ENCODE measurements at regions not wholly inside any gene's neighbourhood (a gene's known extent, or its start where the extent isn't known, plus 50 kb on each side); places are given as distances from the start of the nearest gene placed in this dataset.

DNA sequence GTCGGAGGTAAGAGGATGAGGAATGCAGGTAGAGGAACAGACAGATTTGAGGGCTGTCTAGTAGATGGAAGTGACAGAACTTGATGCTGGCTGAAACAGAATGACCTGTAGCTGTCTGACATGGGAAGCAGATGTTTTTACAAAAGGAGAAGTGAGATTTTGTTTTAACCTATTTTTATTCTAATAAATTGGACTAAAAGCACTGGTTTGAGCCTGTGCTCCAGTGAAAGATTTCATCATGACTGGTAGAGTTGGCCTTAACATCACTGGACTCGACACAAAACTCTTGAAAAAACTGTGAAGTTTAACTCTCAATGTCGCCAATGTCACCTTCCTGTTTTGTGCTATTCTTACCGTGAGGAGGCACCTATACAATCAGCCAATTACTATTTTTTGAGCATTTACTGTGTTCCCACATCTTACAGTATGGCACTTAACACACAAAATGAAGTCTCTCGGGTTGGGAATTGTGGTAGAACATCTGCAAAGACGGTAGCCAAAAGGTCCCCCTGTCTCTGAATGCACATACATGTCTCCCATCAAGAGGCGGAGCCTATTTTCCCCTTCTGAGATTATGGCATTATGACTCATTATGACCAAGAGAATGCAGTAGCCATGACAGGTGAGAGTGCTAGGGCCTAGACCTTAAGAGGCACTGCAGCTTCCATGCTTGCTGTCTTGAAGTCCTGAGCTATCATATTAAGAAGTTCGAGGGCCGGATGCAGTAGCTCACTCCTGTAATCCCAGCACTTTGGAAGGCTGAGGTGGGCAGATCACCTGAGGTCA is 93.2 kb downstream of the FOXF2 start:
- DNase-seq (ENCODE audit: low spot score) = no peak

DNA sequence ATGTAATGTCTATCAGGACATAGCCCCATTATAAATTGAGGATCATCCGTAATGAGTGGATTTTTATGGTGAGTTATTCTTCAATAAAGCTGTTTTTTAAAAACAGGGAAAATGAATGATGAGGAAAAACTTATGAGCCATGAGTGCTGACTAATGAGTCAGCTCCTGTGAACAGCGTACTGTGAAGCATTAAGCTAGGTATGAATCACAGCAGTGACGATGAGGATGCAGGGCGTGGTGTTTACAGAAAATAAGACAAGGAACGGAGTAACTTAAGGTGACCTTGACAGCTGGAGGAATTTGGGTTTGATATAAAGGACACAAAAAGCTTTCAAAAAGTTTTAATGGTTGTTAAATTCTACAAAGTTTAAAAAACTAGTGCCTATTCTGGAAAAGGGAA is 96.3 kb downstream of the FOXF2 start:
- DNase-seq (ENCODE audit: low spot score) = peak; percentile 91

DNA sequence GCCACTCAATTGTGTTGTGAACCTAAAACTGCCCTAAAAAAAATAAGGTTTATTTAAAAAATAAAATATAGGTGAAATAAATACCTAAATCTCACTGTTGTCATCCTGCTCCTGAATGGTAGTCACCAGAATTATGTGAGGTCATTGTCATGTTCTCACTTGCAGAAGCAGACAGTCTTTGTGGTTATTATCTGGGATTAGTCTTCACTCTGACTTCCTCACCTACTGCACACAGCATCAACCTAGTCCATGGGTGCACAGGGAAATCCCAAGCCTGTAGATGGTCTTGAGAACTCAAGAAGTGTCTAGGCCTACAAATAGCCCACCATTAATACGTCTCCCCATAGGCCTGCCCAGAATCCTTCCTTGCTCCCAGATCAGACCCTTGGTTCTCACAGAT is 97.0 kb downstream of the FOXF2 start:
- no peak for DNase-seq (ENCODE audit: low spot score)

DNA sequence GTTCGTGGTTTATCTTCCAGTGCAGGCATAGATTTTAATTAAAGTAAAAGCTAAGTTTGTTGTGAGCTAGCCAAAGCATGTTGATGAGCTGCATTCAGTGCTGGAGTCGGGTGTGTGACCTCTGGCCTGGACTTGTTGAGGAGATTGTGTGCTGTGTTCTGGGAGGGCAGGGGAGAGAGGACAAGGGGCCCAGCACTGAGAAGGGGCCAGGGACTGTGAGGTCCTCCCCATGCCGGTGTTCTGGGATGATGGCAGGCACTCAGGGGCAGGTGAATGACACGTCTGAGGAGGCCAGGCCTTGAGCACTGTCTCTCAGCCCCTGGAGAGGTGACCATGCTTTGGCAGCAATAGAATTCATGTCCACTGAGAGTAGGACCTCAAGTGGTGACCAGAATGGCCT is 97.9 kb downstream of the FOXF2 start:
- DNase-seq (ENCODE audit: low spot score) = no peak

DNA sequence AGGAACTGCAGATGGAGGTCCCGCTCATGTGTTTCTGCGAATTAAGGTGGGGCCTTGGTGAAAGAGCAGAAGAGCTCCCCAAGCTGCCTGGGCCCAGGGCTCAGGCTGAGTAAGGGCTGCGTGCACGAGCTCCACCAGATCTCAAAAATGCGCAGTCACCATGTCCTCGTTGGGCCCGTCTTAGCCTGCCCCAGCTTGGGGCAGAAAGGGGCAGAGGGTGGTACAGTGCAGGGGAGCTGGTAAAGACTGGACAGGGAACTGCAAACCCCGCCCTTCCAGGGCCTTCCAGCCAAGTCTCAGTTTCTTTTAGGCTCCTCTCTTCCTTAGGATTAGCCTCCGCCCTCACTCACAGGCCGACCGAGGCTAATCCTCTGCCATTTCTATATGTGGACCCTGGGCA is 101.6 kb downstream of the FOXF2 start:
- DNase-seq (ENCODE audit: low spot score) = no peak

DNA sequence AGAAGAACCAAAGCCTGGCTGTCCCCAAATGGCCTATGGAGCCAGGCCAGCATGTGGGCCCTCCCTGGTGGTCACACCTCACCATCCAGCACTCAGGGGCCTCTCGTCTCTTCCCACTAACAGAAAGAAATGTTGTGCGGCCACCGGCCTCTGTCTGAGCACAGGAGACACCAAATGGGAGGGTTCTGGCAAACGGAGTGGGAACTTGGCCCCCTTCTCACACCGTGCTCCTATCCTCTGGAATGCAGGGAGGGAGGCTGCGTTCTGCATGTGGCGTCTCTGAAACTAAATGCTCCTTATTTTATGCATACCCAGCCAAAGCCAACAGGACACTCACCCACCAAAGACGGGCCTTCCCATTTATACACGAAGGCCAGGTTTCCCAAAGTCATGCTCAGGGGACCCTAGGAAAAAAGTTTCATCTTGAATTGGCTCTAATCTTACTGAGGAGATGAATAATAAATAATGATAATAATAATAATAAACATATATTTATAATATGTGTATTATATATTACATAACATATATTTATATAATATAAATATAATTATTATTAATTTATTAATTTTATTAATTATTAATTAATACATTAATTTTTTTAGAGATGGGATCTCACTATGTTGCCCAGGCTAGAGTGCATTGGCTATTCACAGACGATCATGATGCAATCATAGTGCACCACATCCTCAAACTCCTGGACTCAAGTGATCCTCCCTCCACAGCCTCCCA is 102.4 kb downstream of the FOXF2 start:
- DNase-seq (ENCODE audit: low spot score) = no peak

DNA sequence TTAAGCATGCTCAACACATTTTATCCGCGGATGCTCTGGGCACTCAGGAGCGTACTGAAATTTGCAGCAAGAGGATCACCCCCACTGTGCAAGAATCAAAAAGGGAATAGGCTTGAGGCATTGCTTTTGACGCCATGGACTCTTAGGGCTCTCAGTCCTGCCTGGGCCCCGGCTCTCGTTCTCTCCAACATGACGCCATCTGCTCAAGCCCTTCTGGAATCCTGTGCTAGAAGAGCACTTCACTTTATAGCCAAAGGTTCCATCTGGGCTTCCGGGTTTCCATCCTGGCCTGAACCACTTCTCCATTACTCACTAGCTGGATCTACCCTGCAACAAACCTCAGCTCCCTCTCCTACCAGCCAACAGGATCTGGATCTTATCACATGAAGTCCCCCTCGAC is 105.3 kb downstream of the FOXF2 start:
- no peak for DNase-seq (ENCODE audit: low spot score)

DNA sequence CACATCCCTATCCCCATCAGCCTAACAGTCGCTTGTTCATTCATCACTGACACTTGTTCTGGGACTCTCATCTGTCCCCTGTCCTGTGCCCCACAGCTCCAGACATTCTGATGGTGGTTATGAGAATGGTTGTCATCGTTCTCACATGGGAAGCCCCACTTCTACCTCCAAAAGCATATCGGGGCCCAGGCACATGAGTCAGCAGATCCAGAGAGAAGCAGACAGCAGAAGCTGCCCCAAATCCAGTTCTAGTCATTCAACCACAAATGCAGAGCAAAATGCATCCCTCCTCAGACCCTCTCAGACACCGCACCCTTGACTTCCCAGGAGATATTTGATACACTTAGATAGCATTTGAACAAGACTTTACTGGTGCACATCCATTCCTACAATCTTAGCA is 106.0 kb downstream of the FOXF2 start:
- DNase-seq (ENCODE audit: low spot score) = no peak

DNA sequence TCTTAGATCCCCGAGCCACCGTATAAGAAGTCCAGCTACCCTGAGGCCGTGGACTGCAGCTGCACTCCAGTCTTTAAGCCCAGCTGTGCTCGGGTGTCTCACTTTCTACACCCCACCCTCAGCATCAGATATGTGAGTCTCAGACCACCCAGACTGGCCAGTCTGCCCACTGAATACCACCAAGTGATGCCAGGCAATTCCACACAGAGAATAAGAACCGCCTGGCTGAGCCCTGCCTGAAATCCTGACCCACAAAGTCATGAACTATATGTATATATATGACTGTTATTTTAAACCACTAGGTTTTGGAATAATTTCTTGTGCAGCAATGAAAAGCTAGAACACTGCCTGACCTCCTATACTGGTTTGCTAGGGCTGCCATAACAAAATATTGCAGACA is 106.7 kb downstream of the FOXF2 start:
- no peak for DNase-seq (ENCODE audit: low spot score)

DNA sequence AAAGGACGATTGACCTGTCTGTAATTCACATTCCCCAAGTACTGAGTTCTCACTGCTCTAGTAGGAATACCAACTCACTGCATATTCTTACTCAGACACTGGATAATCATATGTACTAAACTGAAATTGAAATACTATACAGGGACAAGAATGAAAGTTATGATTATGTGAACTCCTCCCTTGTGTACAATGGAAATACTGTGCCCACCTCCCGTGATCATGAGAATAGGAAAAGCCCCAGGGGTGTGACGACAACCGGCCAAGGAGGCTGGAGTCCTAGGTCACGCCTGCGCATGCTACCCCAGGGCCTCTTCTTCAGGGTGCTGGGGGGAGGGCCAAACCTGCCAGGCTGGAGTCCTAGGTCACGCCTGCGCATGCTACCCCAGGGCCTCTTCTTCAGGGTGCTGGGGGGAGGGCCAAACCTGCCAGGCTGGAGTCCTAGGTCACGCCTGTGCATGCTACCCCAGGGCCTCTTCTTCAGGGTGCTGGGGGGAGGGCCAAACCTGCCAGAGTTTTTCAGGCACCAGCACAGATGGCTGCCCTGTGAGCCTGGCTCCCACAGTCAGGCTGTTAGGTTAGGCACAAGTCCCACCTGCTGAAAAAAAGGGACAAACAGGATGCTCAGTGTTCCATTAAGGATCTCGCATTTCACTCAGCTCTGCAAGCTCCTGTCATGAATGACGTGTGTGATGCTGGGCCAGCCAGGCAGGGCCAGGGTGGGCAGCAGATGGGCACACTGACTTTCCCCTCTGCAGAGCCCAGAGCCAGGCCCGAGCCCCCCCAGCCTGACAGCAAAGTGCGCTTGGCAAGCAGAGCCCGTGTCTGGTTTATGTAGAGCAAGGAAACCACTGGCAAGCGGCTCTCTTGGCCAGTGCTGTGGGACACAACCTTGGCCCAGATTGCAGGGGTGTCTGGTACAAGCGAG is 107.7 kb downstream of the FOXF2 start:
- no peak for DNase-seq (ENCODE audit: low spot score)

DNA sequence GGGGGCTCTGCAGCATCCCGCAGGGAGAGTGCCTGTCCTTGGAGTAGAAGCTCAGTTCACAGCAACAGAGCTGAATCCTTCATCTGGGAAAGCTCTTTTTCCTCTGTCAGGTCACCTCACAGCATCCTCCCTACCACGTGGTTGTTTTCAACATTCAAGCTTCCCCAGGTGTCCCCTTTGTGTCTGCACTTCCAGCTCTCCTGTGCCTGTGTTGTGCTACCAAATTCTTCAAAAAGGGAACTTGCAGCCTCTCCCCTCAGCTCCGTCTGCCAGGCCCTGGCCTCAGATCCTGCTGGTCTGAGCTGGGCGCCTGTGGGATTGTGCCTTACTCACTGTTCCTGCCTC is 108.4 kb downstream of the FOXF2 start:
- DNase-seq (ENCODE audit: low spot score) = no peak

DNA sequence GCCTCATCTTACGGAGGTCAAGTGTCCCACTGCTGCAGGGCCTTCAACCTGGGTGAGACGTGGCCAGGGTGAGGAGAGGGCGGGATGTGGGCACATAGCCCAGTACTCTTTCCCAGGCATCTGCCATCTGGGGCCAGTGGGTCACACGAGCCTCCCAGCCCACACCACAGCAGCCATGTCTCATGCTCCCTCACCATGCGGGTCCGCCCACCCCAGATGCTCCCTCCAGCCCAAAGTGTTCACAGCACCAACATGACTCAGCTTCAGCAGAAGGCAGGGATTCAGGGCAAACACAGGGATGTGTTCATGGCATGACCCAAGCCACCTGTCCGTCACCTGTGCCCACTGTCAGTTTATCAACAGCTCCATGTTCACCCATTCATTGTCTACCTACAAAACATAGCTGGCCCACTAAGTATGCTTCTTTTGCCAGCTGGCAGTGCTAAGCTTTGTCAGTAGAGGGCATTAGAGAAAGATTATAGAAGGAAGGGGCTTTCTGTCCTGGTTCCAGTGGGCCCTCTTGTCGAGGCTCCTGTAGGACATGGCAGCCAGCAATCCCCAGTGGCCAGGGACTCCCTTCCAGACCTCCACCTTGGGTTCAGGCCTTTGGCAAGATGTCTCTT is 109.2 kb downstream of the FOXF2 start:
- DNase-seq (ENCODE audit: low spot score) = peak; percentile 25

DNA sequence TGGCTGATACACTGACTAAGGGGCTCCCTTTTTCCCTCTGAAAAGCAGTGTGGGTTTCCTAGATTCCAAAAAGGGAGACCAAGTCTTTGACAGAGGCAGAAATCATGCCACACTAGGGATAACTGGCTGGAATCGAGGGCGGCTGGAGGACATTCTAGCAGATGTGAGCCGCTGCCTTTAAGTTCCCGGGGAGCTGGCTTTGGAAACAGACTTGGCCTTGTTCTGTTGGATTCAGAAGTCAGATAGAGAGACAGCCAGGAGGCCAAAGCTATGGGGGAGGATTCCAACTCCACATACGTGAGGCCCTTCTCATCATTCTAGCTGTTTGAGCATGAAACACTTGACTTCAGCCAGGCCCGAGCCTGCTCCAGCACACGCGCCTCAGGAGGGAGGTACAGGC is 109.9 kb upstream of the FOXC1 start:
- DNase-seq (ENCODE audit: low spot score) = no peak

DNA sequence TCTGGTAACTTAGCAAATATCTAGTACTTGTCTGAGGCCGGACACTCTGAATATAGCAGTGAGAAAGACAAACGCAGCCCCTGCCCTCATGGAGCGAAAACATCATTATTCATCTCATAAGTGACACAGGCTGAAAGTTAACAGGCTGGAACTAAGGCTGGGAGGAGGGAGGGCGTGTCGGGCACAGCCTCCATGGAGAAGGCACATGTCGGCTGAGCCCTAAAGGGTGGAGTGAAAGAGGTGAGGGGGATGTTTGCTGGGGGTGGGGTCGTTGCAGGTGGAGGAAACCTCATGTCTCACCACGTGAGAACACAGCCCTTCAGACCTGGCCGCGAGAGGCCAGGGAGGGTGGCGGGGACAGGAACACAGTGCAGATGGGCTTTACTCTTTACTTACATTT is 108.8 kb upstream of the FOXC1 start:
- DNase-seq (ENCODE audit: low spot score) = no peak

DNA sequence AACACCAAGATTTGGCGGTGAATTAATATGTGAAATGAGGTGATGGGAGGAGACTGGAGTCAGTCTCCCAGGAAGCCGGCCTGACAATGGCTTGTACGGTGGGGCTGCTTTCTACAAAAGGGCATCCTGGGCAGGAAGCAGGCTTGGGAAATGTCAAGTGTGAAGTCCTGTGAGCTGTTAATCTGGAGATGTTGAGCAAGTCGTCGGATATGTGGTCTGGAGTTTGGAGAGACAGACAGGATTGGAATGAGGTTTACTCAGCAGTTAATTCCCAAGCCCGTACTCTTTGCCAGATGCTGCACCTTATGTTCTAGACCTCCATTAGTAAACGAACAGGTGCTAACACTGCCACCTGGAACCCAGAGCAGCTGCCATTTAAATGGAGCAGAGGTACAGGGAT is 107.7 kb upstream of the FOXC1 start:
- DNase-seq (ENCODE audit: low spot score) = peak; percentile 58

DNA sequence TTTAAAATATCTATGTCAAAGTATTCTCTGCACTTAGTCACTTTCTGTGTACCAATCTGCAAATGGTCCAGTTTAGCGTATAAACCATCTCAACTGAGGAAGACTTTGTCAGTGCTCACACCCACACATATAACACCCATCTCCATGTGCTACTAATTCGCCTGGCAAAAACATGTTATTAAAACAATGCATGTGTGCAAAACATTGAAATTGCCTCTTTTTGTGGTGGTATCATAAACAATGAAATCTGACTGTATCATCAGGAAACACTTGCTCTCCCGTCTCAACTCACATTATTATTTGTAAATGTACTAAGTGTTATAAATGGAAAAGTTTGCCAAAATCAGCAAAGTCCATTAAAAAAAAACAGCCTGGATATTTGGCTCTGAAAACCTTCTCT is 105.9 kb upstream of the FOXC1 start:
- no peak for DNase-seq (ENCODE audit: low spot score)

DNA sequence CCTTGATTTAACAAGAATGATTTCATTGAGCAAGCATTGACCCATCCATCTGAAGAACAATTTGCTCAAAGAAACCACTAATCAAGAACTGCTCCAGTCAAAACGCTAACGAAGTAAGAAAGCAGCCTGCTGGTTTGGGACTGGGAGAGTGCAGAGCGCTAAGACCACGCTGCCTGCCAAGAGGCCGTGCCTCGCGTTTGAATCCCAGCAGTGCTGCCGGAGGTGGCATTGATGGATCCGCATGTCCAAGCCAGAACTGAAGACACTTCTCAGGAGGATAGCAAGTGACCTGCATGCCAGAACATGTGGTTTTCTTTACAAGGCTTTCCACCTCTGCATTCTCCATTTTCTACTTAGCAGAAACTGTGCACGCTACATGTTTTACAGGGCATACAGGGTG is 105.2 kb upstream of the FOXC1 start:
- DNase-seq (ENCODE audit: low spot score) = no peak

DNA sequence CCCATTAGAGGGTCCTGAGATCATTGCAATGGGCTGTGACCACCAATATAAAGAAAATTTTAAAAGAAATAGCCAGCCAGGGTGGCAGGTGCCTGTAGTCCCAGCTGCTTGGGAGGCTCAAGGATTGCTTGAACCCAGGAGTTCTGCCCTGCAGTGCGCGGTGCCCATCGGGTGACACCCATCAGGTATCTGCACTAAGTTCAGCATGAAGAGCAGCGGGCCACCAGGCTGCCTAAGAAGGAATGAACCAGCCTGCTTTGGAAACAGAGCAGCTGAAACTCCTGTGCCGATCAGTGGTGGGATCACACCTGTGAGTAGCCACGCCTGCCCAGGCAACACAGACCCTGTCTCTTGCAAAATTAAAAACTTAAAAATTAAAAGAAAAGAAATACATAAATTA is 102.5 kb upstream of the FOXC1 start:
- DNase-seq (ENCODE audit: low spot score) = no peak

DNA sequence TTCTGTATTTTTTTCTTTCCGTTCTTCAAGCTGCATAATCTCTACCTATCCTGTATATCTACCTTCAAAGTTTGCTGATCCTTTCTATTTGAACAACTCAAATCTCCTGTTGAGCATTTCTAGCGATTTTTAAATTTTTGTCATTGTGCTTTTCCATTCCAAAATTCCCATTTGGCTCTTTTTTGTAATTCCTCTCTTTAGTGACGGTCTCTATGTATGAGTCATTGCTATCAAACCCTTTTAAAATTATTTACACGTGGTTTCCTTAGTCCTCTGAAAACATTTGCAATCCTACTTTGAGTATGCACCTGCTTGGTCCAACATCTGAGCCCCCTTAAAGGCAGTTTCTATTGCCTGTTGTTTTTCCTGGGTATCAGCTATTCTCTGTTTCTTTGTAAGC is 100.5 kb upstream of the FOXC1 start:
- DNase-seq (ENCODE audit: low spot score) = peak; percentile 21

DNA sequence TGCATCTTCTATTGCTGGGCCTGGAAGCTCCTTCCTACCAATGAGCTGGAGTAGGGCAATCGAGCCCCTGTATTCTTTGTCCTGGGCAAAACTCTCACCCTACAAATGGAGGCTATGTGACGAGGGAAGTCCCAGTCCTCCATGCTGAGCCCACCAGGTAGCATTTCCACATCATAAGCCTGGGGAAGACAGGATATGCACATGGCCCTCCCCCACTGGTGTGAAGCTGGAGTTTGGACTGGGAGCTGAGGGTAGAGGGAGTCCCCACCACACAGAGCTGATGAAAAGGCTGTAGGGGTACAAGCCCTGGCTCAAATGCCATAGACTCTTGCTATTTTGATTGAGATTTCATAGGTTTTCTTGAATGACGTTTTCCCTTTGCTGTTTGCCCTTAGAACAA is 99.5 kb upstream of the FOXC1 start:
- no peak for DNase-seq (ENCODE audit: low spot score)

DNA sequence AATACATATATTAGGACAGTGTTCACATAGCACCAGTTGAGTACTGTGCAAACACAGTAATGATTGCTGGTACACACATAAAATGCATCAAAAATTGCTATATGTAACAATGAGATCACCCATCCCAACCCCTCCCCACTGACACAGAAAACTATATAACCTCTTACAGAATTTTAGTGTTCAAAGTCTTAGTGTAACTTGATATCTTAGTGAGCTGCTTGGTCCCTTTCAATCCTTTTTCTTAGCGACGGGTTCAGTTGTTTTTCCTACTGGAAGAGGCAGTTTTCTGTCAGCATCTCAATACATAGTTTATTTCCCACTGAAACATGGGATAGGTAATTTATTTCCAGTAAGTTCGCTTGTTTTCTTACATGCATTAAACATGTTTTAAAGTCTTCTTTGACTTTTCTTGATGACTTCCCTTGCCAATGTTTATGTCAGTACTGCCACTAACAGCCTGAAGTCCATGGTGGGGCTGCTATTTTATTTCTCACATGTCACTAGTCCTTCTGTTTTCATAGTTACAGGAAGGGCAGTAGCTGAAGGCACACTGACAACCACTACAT is 96.4 kb upstream of the FOXC1 start:
- no peak for DNase-seq (ENCODE audit: low spot score)

DNA sequence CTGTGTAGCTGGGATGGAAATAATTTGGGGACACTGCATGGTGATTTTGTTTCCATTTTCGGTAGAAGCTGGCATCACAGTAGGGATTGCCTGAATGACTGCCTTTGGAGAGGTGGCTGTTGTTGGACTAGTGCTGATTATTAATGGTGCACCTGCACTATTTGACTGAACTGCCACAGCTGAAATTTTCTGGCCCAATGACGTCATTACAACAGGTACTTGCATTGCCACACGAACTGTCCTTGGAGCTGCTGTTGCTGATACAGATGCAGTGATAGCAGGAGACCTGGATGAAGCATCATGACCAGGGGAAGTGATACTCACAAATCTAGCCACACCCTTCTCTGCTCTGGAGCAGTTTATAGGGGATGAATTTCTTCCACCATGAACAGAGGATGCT is 95.6 kb upstream of the FOXC1 start:
- DNase-seq (ENCODE audit: low spot score) = no peak
